Inflammatory macrophage treated with lipopolysaccharide for 4 hours (primary cell): ENCODE measurements at regions not wholly inside any gene's neighbourhood (a gene's known extent, or its start where the extent isn't known, plus 50 kb on each side); places are given as distances from the start of the nearest gene placed in this dataset.

Experiments used
- DNase-seq: peaks from one replicate; pipeline ENCODE4 v3.0.0-alpha.2; 2020

GRCh38 chr4:34187056-34187455, 2057.3 kb downstream of the ARAP2 start:
- DNase-seq = no peak

- DNase-seq = no peak
Measured at GRCh38 chr4:34191443-34191842, 2052.9 kb downstream of the ARAP2 start.

GRCh38 chr4:34193451-34194154, 2050.7 kb downstream of the ARAP2 start:
- no peak for DNase-seq

GRCh38 chr4:34194585-34194984, 2049.7 kb downstream of the ARAP2 start:
- DNase-seq = no peak

GRCh38 chr4:34196375-34196774, 2047.9 kb downstream of the ARAP2 start:
- DNase-seq = no peak

- DNase-seq = no peak
Measured at GRCh38 chr4:34198966-34199365, 2045.3 kb downstream of the ARAP2 start.

GRCh38 chr4:34200535-34200934, 2043.8 kb downstream of the ARAP2 start:
- no peak for DNase-seq

- DNase-seq = no peak
Measured at GRCh38 chr4:34202154-34202553, 2042.2 kb downstream of the ARAP2 start.

GRCh38 chr4:34220601-34221000, 2023.7 kb downstream of the ARAP2 start:
- DNase-seq = no peak

GRCh38 chr4:34221986-34222385, 2022.3 kb downstream of the ARAP2 start:
- DNase-seq = no peak

- DNase-seq = no peak
Measured at GRCh38 chr4:34236118-34236517, 2008.2 kb downstream of the ARAP2 start.

GRCh38 chr4:34245276-34245675, 1999.0 kb downstream of the ARAP2 start:
- no peak for DNase-seq

- DNase-seq = no peak
Measured at GRCh38 chr4:34250562-34250961, 1993.8 kb downstream of the ARAP2 start.

GRCh38 chr4:34253239-34253638, 1991.1 kb downstream of the ARAP2 start:
- no peak for DNase-seq

GRCh38 chr4:34258176-34258575, 1986.1 kb downstream of the ARAP2 start:
- no peak for DNase-seq

GRCh38 chr4:34261799-34262314, 1982.5 kb downstream of the ARAP2 start:
- no peak for DNase-seq

GRCh38 chr4:34269613-34270012, 1974.7 kb downstream of the ARAP2 start:
- no peak for DNase-seq

GRCh38 chr4:34271479-34272355, 1972.6 kb downstream of the ARAP2 start:
- no peak for DNase-seq

GRCh38 chr4:34279011-34279410, 1965.3 kb downstream of the ARAP2 start:
- no peak for DNase-seq

- no peak for DNase-seq
Measured at GRCh38 chr4:34280131-34280530, 1964.2 kb downstream of the ARAP2 start.

- no peak for DNase-seq
Measured at GRCh38 chr4:34281826-34282225, 1962.5 kb downstream of the ARAP2 start.

- DNase-seq = no peak
Measured at GRCh38 chr4:34289489-34289888, 1954.8 kb downstream of the ARAP2 start.

GRCh38 chr4:34289962-34290361, 1954.4 kb downstream of the ARAP2 start:
- DNase-seq = no peak

GRCh38 chr4:34293459-34293858, 1950.9 kb downstream of the ARAP2 start:
- no peak for DNase-seq
